K562 (cell line): ENCODE measurements at regions not wholly inside any gene's neighbourhood (a gene's known extent, or its start where the extent isn't known, plus 50 kb on each side); places are given as distances from the start of the nearest gene placed in this dataset.

Source experiments
- ATAC-seq: fragments of 200-7000 bp; cut with Tn5 transposase; 3 replicates; pipeline ENCODE4 v1.9.1; 2020; ENCODE audit warnings: moderate library complexity
- BruUV-seq: library from RNA; stranded (reverse); fragments of 400-500 nt; replicated peaks from 2 replicates; lab custom pipeline; 2021; lab: Mats Ljungman, UMichigan
- CTCF ChIA-PET: fragments of 300-600 bp; formaldehyde crosslinking; extraction: SDS; loops from one replicate; lab custom pipeline; 2021; ENCODE audit warnings: low intra/inter-chr PET ratio; lab: Yijun Ruan, JAX
- POLR2A ChIA-PET: fragments of 300-600, 350-650 bp; sonication (Branson Sonifier 250); formaldehyde crosslinking; extraction: SDS; loops from one replicate; lab custom pipeline; 2021; ENCODE audit warnings: antibody characterized with exemption, inconsistent platforms; lab: Yijun Ruan, JAX
- DNase-seq, 4 experiments: peaks; one replicate each; pipeline versions ENCODE4 v3.0.0 to v3.0.0-alpha.2; 2011 to 2018; ENCODE audit warnings: low spot score in 3 of 4, mixed read lengths in 3 of 4; ENCODE audit errors: extremely low read depth in 1 of 4
- FAIRE-seq: peaks from 2 replicates; lab custom pipeline; 2011; peaks lifted over from hg19 to GRCh38; lab: Jason Lieb, UNC
- H2AFZ ChIP-seq: 2 replicates; pipeline ENCODE4 v1.6.0; 2011; ENCODE audit warnings: low read depth, low read length, control low read depth, inconsistent platforms
- H3K27ac ChIP-seq: fragments of 200-600 bp; 3 replicates; pipeline ENCODE4 v1.8.0; 2011; ENCODE audit warnings: low read depth, mild to moderate bottlenecking, control low read depth, inconsistent platforms, low read length, moderate library complexity, mixed read lengths; ENCODE audit errors: extremely low read depth
- H3K27me3 ChIP-seq, 2 experiments: fragments of 300-600 bp in 1 of 2; 2 replicates in 1 of 2; 3 replicates in 1 of 2; pipeline versions ENCODE4 v1.6.0 to v1.8.0; 2011; ENCODE audit warnings: inconsistent platforms in 2 of 2, low read length in 2 of 2, mild to moderate bottlenecking in 1 of 2, mixed read lengths in 1 of 2, moderate library complexity in 1 of 2; ENCODE audit not compliant: control insufficient read depth in 2 of 2, insufficient read depth in 2 of 2
- H3K36me3 ChIP-seq: fragments of 300-600 bp; 3 replicates; pipeline ENCODE4 v1.8.0; 2011; ENCODE audit warnings: mild to moderate bottlenecking, low read length, inconsistent platforms; ENCODE audit not compliant: control insufficient read depth, insufficient read depth
- H3K4me1 ChIP-seq, 2 experiments: fragments of 200-600 bp in 1 of 2; replicated peaks in 1 of 2; 2 replicates in 1 of 2; 3 replicates in 1 of 2; pipeline versions ENCODE4 v1.5.1 to v1.8.0; 2011; ENCODE audit warnings: inconsistent platforms in 2 of 2, low read length in 2 of 2, mild to moderate bottlenecking in 1 of 2, mixed read lengths in 1 of 2, moderate library complexity in 1 of 2; ENCODE audit not compliant: control insufficient read depth in 2 of 2, insufficient read depth in 2 of 2
- H3K4me2 ChIP-seq: 2 replicates; pipeline ENCODE4 v1.6.1; 2011; ENCODE audit warnings: low read length, control low read depth, inconsistent platforms, mixed read lengths; ENCODE audit not compliant: insufficient read depth
- H3K4me3 ChIP-seq: fragments of 200-600 bp; sonication (generic), shearing (Covaris generic); 2 replicates; pipeline ENCODE4 v1.5.1; 2016; ENCODE audit warnings: control low read depth, inconsistent platforms
- H3K79me2 ChIP-seq: fragments of 200-600 bp; 3 replicates; pipeline ENCODE4 v1.8.0; 2011; ENCODE audit warnings: low read length, inconsistent platforms; ENCODE audit not compliant: control insufficient read depth, insufficient read depth
- H3K9ac ChIP-seq, 2 experiments: 2 replicates each; pipeline versions ENCODE4 v1.6.0 to v1.6.1; 2011; ENCODE audit warnings: low read depth in 2 of 2, low read length in 2 of 2, control low read depth in 1 of 2, inconsistent platforms in 1 of 2, mild to moderate bottlenecking in 1 of 2, mixed read lengths in 1 of 2; ENCODE audit not compliant: insufficient read depth in 1 of 2
- H3K9me1 ChIP-seq: one replicate; pipeline ENCODE4 v1.6.0; 2011; ENCODE audit warnings: inconsistent platforms, mild to moderate bottlenecking, low read length, moderate library complexity; ENCODE audit not compliant: control insufficient read depth, insufficient read depth
- H3K9me3 ChIP-seq: replicated peaks from 2 replicates; pipeline ENCODE4 v1.5.1; 2011; ENCODE audit warnings: low read depth, low read length, inconsistent platforms; ENCODE audit not compliant: control insufficient read depth, insufficient read depth
- H4K20me1 ChIP-seq: replicated peaks from 2 replicates; pipeline ENCODE4 v1.6.1; 2011; ENCODE audit warnings: low read length, inconsistent platforms, mixed read lengths; ENCODE audit not compliant: control insufficient read depth, insufficient read depth
- FOXJ3 ChIP-seq: sonication (generic); formaldehyde crosslinking; IDR thresholded peaks from 2 replicates; pipeline ENCODE4 v1.4.0; 2020; ENCODE audit warnings: mild to moderate bottlenecking, missing genetic modification reagents
- FUS ChIP-seq: fragments of 200-400 bp; formaldehyde crosslinking; optimal IDR thresholded peaks from 2 replicates; pipeline ENCODE3; 2017; ENCODE audit warnings: low read depth, low read length
- KDM2B ChIP-seq: fragments of 250-450 bp; sonication (Bioruptor Pico); IDR thresholded peaks from 2 replicates; pipeline ENCODE4 v1.8.0; 2021; ENCODE audit warnings: mild to moderate bottlenecking, moderate library complexity
- KLF16 ChIP-seq: IDR thresholded peaks from 2 replicates; pipeline ENCODE4 v1.6.1; 2016; ENCODE audit warnings: antibody characterized with exemption
- L3MBTL2 ChIP-seq: fragments of 450-650 bp; IDR thresholded peaks from 2 replicates; pipeline ENCODE4 v1.6.1; 2016; ENCODE audit warnings: mild to moderate bottlenecking, moderate library complexity
- MCM7 ChIP-seq, 2 experiments: fragments of 450-650 bp; IDR thresholded peaks; 2 replicates each; pipeline ENCODE4 v1.6.1; 2016 to 2018
- NCOR1 ChIP-seq: fragments of 450-650 bp; IDR thresholded peaks from 2 replicates; pipeline ENCODE4 v1.6.1; 2016; ENCODE audit warnings: mild to moderate bottlenecking, moderate library complexity
- NR2F6 ChIP-seq: fragments of 450-650 bp; formaldehyde crosslinking; IDR thresholded peaks from 2 replicates; pipeline ENCODE4 v1.4.0; 2020; ENCODE audit warnings: mild to moderate bottlenecking
- NR4A1 ChIP-seq, 2 experiments: fragments of 250-450 bp in 1 of 2; fragments of 450-650 bp in 1 of 2; sonication (Bioruptor Pico) in 1 of 2; IDR thresholded peaks; 2 replicates each; pipeline versions ENCODE4 v1.4.0 to v1.6.1; 2016 to 2020; ENCODE audit warnings: mild to moderate bottlenecking in 2 of 2, missing compliant biosample characterization in 1 of 2, missing genetic modification characterization in 1 of 2, moderate library complexity in 1 of 2
- RBFOX2 ChIP-seq: fragments of 200-400 bp; formaldehyde crosslinking; IDR thresholded peaks from 2 replicates; pipeline ENCODE4 v1.6.1; 2017; ENCODE audit warnings: low read depth, mild to moderate bottlenecking, low read length, moderate library complexity
- SETDB1 ChIP-seq: IDR thresholded peaks from one replicate; pipeline ENCODE4 v1.6.1; 2012; ENCODE audit warnings: low read length, control low read depth, inconsistent platforms
- SIRT6 ChIP-seq: IDR thresholded peaks from one replicate; pipeline ENCODE4 v1.6.1; 2012; ENCODE audit warnings: low read depth, mild to moderate bottlenecking, control low read depth, inconsistent platforms, low read length, moderate library complexity
- STAT5A ChIP-seq: IDR thresholded peaks from 2 replicates; pipeline ENCODE4 v1.6.1; 2012; ENCODE audit warnings: low read length, inconsistent platforms, borderline replicate concordance
- SUPT5H ChIP-seq: fragments of 450-650 bp; IDR thresholded peaks from 2 replicates; pipeline ENCODE4 v1.6.1; 2016
- ZNF12 ChIP-seq: sonication (generic); formaldehyde crosslinking; IDR thresholded peaks from 2 replicates; pipeline ENCODE4 v1.4.0; 2020; ENCODE audit warnings: mild to moderate bottlenecking, missing genetic modification reagents
- ZNF165 ChIP-seq: fragments of 250-450 bp; sonication (Bioruptor Pico); IDR thresholded peaks from 2 replicates; pipeline ENCODE4 v1.4.0; 2020; ENCODE audit warnings: borderline replicate concordance
- ZNF23 ChIP-seq: fragments of 250-450 bp; sonication (Bioruptor Pico); IDR thresholded peaks from 2 replicates; pipeline ENCODE4 v1.4.0; 2020; ENCODE audit warnings: mild to moderate bottlenecking
- ZNF518B ChIP-seq: fragments of 250-450 bp; sonication (Bioruptor Pico); IDR thresholded peaks from 2 replicates; pipeline ENCODE4 v1.5.0; 2021; ENCODE audit warnings: mild to moderate bottlenecking, moderate library complexity
- ZNF830 ChIP-seq: fragments of 250-450 bp; sonication (Bioruptor Pico); IDR thresholded peaks from 2 replicates; pipeline ENCODE4 v1.5.0; 2021; ENCODE audit warnings: mild to moderate bottlenecking
- WGBS: fragments of 100-300 bp; shearing (Covaris generic); methylation state at CpG from one replicate; pipeline ENCODE4 v1.1.6; 2016; ENCODE audit warnings: low coverage, mixed read lengths; ENCODE audit not compliant: insufficient coverage; ENCODE audit errors: missing lambda C conversion rate; 5-methylcytosine and 5-hydroxymethylcytosine counted together
- in situ Hi-C: fragments of 300-500 bp; cut with MboI; formaldehyde crosslinking; loops from 4 replicates; pipeline ENCODE4 v1.15.0; 2018; ENCODE audit warnings: inconsistent platforms, mixed read lengths
- intact Hi-C: fragments of 100-400 bp; cut with micrococcal nuclease; formaldehyde crosslinking; loops from 2 replicates; pipeline ENCODE4 v1.14.2; 2022

GRCh38 chr4:30932581-30932980 lies 212.4 kb downstream of the PCDH7 start:
- H3K79me2 ChIP-seq = no peaks in the 10 kb centered on the region
- H3K36me3 ChIP-seq = no peaks in the 10 kb centered on the region
- H3K4me1 ChIP-seq = no peaks in the 10 kb centered on the region
- in situ Hi-C loops (no loop called here), intact Hi-C loops (no loop called here)
- BruUV-seq = no TSS peak
- no peak overlapping the region for H2AFZ ChIP-seq
- TF ChIP-seq NR2F6 (CRISPR knock-in tag) (no peak), SUPT5H (no peak), FUS (no peak), RBFOX2 (no peak), NCOR1 (no peak), KDM2B (no peak), FOXJ3 (CRISPR knock-in tag) (no peak), ZNF12 (CRISPR knock-in tag) (no peak), SIRT6 (no peak), ZNF165 (CRISPR knock-in tag) (no peak), SETDB1 (no peak), ZNF23 (CRISPR knock-in tag) (no peak), NR4A1 (CRISPR knock-in tag; IDR thresholded peaks at IDR 0.05) (no peak), NR4A1 (tag; IDR thresholded peaks at IDR 0.05) (no peak), MCM7 (IDR thresholded peaks at IDR 0.05) (no peak), ZNF518B (CRISPR knock-in tag) (no peak), STAT5A (no peak), L3MBTL2 (no peak), KLF16 (no peak), ZNF830 (CRISPR knock-in tag) (no peak)
- no peaks in the 10 kb centered on the region for H3K9me3 ChIP-seq
- H4K20me1 ChIP-seq = no peaks in the 10 kb centered on the region
- no peak overlapping the region for H3K4me2 ChIP-seq
- 3% methylated on average over 3 of the region's 3 CpGs for WGBS
- ChIA-PET POLR2A (no interaction called here), CTCF (no interaction called here)
- H3K27me3 ChIP-seq = no peaks in the 10 kb centered on the region
- DNase-seq (no peak), ATAC-seq (no peak), FAIRE-seq (no peak)
- no peak overlapping the region for H3K27ac ChIP-seq
- H3K4me3 ChIP-seq = no peak overlapping the region
- H3K9me1 ChIP-seq = no peaks in the 10 kb centered on the region
- no peak overlapping the region for H3K9ac ChIP-seq
